ENCODE measurements at regions not wholly inside any gene's neighbourhood (a gene's known extent, or its start where the extent isn't known, plus 50 kb on each side); places are given as distances from the start of the nearest gene placed in this dataset.

- peaks cover 4% of the 10 kb centered on the region; the same call in 1 of the 3 replicates for H3K9me3 Mint-ChIP-seq
- H3F3A ChIP-seq (replicated peaks; ENCODE audit: low read depth) = no peaks in the 10 kb centered on the region
- ATAC-seq (no peak), DNase-seq (ENCODE audit: low spot score) (no peak)
- no peak overlapping the region for H3K27ac Mint-ChIP-seq
- peak overlapping the region; percentile 96 for H3K4me2 ChIP-seq
- H3K27me3 Mint-ChIP-seq (ENCODE audit: insufficient read depth, low read depth, poor library complexity) = peaks cover 36% of the 10 kb centered on the region
- H3K27ac ChIP-seq (ENCODE audit: low read depth) = no peak overlapping the region
- no peak overlapping the region for H2AFZ ChIP-seq
- no peak for TF ChIP-seq ZNF331 (CRISPR knock-in tag; IDR thresholded peaks at IDR 0.05; ENCODE audit: low read depth)
- TF ChIP-seq, protein P1, sequence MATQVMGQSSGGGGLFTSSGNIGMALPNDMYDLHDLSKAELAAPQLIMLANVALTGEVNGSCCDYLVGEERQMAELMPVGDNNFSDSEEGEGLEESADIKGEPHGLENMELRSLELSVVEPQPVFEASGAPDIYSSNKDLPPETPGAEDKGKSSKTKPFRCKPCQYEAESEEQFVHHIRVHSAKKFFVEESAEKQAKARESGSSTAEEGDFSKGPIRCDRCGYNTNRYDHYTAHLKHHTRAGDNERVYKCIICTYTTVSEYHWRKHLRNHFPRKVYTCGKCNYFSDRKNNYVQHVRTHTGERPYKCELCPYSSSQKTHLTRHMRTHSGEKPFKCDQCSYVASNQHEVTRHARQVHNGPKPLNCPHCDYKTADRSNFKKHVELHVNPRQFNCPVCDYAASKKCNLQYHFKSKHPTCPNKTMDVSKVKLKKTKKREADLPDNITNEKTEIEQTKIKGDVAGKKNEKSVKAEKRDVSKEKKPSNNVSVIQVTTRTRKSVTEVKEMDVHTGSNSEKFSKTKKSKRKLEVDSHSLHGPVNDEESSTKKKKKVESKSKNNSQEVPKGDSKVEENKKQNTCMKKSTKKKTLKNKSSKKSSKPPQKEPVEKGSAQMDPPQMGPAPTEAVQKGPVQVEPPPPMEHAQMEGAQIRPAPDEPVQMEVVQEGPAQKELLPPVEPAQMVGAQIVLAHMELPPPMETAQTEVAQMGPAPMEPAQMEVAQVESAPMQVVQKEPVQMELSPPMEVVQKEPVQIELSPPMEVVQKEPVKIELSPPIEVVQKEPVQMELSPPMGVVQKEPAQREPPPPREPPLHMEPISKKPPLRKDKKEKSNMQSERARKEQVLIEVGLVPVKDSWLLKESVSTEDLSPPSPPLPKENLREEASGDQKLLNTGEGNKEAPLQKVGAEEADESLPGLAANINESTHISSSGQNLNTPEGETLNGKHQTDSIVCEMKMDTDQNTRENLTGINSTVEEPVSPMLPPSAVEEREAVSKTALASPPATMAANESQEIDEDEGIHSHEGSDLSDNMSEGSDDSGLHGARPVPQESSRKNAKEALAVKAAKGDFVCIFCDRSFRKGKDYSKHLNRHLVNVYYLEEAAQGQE (IDR thresholded peaks at IDR 0.05; ENCODE audit: unreplicated experiment) = no peak
- H3K4me1 Mint-ChIP-seq = peaks cover 51% of the 10 kb centered on the region
- H3K79me2 ChIP-seq (replicated peaks; ENCODE audit: insufficient read depth) = no peaks in the 10 kb centered on the region
- peaks cover 19% of the 10 kb centered on the region; the same call in 1 of the 2 replicates for H3K27me3 ChIP-seq (ENCODE audit: insufficient read depth)
- peak overlapping the region; percentile 79; the same call in 1 of the 2 replicates for H3K4me3 ChIP-seq
- no peaks in the 10 kb centered on the region for H3K36me3 ChIP-seq (ENCODE audit: insufficient read depth)
- H3K9me2 ChIP-seq (ENCODE audit: insufficient read depth) = no peaks in the 10 kb centered on the region
- peaks cover 25% of the 10 kb centered on the region for H3K4me1 ChIP-seq (ENCODE audit: insufficient read depth)
- peaks cover 5% of the 10 kb centered on the region; the same call in 1 of the 3 replicates for H3K36me3 Mint-ChIP-seq (ENCODE audit: low read depth)
- H3K4me3 Mint-ChIP-seq = peak overlapping the region; percentile 40; the same call in 1 of the 3 replicates
- no peaks in the 10 kb centered on the region for H4K20me1 ChIP-seq (replicated peaks; ENCODE audit: insufficient read depth)
Measured at GRCh38 chr6:167679790-167680604, 146.7 kb upstream of the AFDN start.

- Histone ChIP-seq H4K20me1 (replicated peaks; ENCODE audit: insufficient read depth) (no peaks in the 10 kb centered on the region), H3K27ac (ENCODE audit: low read depth) (no peak overlapping the region), H3K4me3 (no peak overlapping the region), H3K4me2 (no peak overlapping the region), H3K27me3 (ENCODE audit: insufficient read depth) (peaks cover 19% of the 10 kb centered on the region; the same call in 1 of the 2 replicates), H2AFZ (no peak overlapping the region), H3K79me2 (replicated peaks; ENCODE audit: insufficient read depth) (no peaks in the 10 kb centered on the region), H3K9me2 (ENCODE audit: insufficient read depth) (no peaks in the 10 kb centered on the region), H3K4me1 (ENCODE audit: insufficient read depth) (peaks cover 25% of the 10 kb centered on the region), H3K36me3 (ENCODE audit: insufficient read depth) (no peaks in the 10 kb centered on the region), H3F3A (replicated peaks; ENCODE audit: low read depth) (no peaks in the 10 kb centered on the region)
- no peak overlapping the region for H3K27ac Mint-ChIP-seq
- peaks cover 5% of the 10 kb centered on the region; the same call in 1 of the 3 replicates for H3K36me3 Mint-ChIP-seq (ENCODE audit: low read depth)
- no peak for ATAC-seq
- no peak for DNase-seq (ENCODE audit: low spot score)
- H3K27me3 Mint-ChIP-seq (ENCODE audit: insufficient read depth, low read depth, poor library complexity) = peaks cover 40% of the 10 kb centered on the region
- no peak overlapping the region for H3K4me3 Mint-ChIP-seq
- H3K4me1 Mint-ChIP-seq = peaks cover 55% of the 10 kb centered on the region
- peaks cover 4% of the 10 kb centered on the region; the same call in 1 of the 3 replicates for H3K9me3 Mint-ChIP-seq
- TF ChIP-seq, protein P1 (IDR thresholded peaks at IDR 0.05; ENCODE audit: unreplicated experiment) = no peak
- TF ChIP-seq CTCF (conservative IDR thresholded peaks at IDR 0.05; ENCODE audit: low read depth in 2 of 2) = no peak
- TF ChIP-seq, protein P2, sequence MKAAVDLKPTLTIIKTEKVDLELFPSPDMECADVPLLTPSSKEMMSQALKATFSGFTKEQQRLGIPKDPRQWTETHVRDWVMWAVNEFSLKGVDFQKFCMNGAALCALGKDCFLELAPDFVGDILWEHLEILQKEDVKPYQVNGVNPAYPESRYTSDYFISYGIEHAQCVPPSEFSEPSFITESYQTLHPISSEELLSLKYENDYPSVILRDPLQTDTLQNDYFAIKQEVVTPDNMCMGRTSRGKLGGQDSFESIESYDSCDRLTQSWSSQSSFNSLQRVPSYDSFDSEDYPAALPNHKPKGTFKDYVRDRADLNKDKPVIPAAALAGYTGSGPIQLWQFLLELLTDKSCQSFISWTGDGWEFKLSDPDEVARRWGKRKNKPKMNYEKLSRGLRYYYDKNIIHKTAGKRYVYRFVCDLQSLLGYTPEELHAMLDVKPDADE (IDR thresholded peaks at IDR 0.05) = no peak
- no peak for TF ChIP-seq EZH2phosphoT487 (IDR thresholded peaks at IDR 0.05; ENCODE audit: unreplicated experiment)
- no peak for TF ChIP-seq ZNF114 (CRISPR knock-in tag; IDR thresholded peaks at IDR 0.05)
- TF ChIP-seq CREB1 (CRISPR knock-in tag; IDR thresholded peaks at IDR 0.05; ENCODE audit: low read depth) = no peak
- TF ChIP-seq STAT1 (IDR thresholded peaks at IDR 0.05; ENCODE audit: unreplicated experiment) = no peak
Measured at GRCh38 chr6:167680605-167681149, 146.0 kb upstream of the AFDN start.
